Astrocyte (in vitro differentiated cells and primary cell): ENCODE measurements at regions not wholly inside any gene's neighbourhood (a gene's known extent, or its start where the extent isn't known, plus 50 kb on each side); places are given as distances from the start of the nearest gene placed in this dataset.

ENCODE experiments used
- EZH2 ChIP-seq: IDR thresholded peaks from 2 replicates; pipeline ENCODE4 v1.6.1; 2012; ENCODE audit warnings: mild to moderate bottlenecking, low read length, inconsistent platforms; ENCODE audit not compliant: insufficient read depth
- TF ChIP-seq, protein P1 (sequence below): IDR thresholded peaks from 2 replicates; pipeline ENCODE4 v1.5.1; 2011; ENCODE audit warnings: low read depth, mild to moderate bottlenecking, inconsistent platforms, low read length, moderate library complexity; ENCODE audit not compliant: insufficient read depth

DNA sequence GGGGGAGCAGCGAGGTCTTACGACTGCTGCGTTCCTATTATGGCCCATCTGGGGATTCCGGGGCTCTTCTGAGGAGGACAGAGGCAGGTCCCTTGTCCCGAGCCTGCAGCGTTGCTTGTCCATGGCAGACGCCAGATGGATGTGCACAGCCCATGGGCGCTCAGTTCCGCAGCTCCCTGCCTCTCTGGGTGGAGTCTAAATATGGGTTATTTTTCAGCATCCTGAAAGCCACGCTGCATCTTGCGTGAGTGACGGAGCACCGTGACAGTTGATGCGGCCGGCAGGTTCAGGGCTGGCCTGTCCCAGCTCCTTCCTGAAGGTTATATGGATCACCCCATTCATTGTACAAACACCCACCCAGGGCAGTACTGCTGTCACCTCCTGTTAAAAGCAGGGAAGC, 1169.4 kb downstream of the BRD1 start:
- TF ChIP-seq, protein P1, sequence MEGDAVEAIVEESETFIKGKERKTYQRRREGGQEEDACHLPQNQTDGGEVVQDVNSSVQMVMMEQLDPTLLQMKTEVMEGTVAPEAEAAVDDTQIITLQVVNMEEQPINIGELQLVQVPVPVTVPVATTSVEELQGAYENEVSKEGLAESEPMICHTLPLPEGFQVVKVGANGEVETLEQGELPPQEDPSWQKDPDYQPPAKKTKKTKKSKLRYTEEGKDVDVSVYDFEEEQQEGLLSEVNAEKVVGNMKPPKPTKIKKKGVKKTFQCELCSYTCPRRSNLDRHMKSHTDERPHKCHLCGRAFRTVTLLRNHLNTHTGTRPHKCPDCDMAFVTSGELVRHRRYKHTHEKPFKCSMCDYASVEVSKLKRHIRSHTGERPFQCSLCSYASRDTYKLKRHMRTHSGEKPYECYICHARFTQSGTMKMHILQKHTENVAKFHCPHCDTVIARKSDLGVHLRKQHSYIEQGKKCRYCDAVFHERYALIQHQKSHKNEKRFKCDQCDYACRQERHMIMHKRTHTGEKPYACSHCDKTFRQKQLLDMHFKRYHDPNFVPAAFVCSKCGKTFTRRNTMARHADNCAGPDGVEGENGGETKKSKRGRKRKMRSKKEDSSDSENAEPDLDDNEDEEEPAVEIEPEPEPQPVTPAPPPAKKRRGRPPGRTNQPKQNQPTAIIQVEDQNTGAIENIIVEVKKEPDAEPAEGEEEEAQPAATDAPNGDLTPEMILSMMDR: no peak
- no peak for TF ChIP-seq EZH2
